H1 (cell line): ENCODE measurements at regions not wholly inside any gene's neighbourhood (a gene's known extent, or its start where the extent isn't known, plus 50 kb on each side); places are given as distances from the start of the nearest gene placed in this dataset.

Experiments used
- CTCF ChIA-PET: fragments of 300-600 bp; sonication (Branson Sonifier 250); formaldehyde crosslinking; loops from one replicate; lab custom pipeline; 2021; ENCODE audit not compliant: partially characterized antibody; lab: Charles Lee
- POLR2A ChIA-PET: fragments of 300-600 bp; sonication (Branson Sonifier 250); formaldehyde crosslinking; loops from one replicate; lab custom pipeline; 2021; ENCODE audit warnings: inconsistent platforms; ENCODE audit not compliant: partially characterized antibody; lab: Charles Lee
- DNase-seq, 2 experiments: peaks; one replicate each; pipeline versions ENCODE4 v3.0.0 to v3.0.0-alpha.2; 2010 to 2022; ENCODE audit warnings: low spot score in 2 of 2, low read depth in 1 of 2, mixed read lengths in 1 of 2
- FAIRE-seq: peaks from 2 replicates; lab custom pipeline; 2011; peaks lifted over from hg19 to GRCh38; lab: Jason Lieb, UNC
- H2AFZ ChIP-seq: 2 replicates; pipeline ENCODE4 v1.8.1; 2012; ENCODE audit warnings: low read length, inconsistent platforms
- H2AK5ac ChIP-seq: 2 replicates; pipeline ENCODE4 v1.6.1; 2013; ENCODE audit warnings: low read depth, low read length
- H2BK120ac ChIP-seq: replicated peaks from 2 replicates; pipeline ENCODE3; 2013; ENCODE audit warnings: low read depth, low read length, inconsistent platforms
- H2BK12ac ChIP-seq: 2 replicates; pipeline ENCODE4 v1.6.1; 2013; ENCODE audit warnings: low read depth, low read length
- H2BK15ac ChIP-seq: 2 replicates; pipeline ENCODE4 v1.6.1; 2013; ENCODE audit warnings: low read length
- H2BK20ac ChIP-seq: 2 replicates; pipeline ENCODE4 v1.6.1; 2013; ENCODE audit warnings: low read length
- H2BK5ac ChIP-seq: 2 replicates; pipeline ENCODE4 v1.6.1; 2013; ENCODE audit warnings: low read depth, low read length
- H3K14ac ChIP-seq: 2 replicates; pipeline ENCODE4 v1.6.1; 2013; ENCODE audit warnings: inconsistent platforms; ENCODE audit not compliant: insufficient read length
- H3K18ac ChIP-seq: 2 replicates; pipeline ENCODE4 v1.6.1; 2013; ENCODE audit warnings: low read length; ENCODE audit errors: extremely low read depth
- H3K23ac ChIP-seq: 2 replicates; pipeline ENCODE4 v1.6.1; 2013; ENCODE audit warnings: inconsistent platforms; ENCODE audit not compliant: insufficient read length
- H3K23me2 ChIP-seq: 2 replicates; pipeline ENCODE4 v1.6.1; 2013; ENCODE audit warnings: low read depth, low read length
- H3K27ac ChIP-seq: 2 replicates; pipeline ENCODE4 v1.6.1; 2011; ENCODE audit warnings: low read depth, low read length, inconsistent platforms
- H3K27me3 ChIP-seq, 4 experiments: replicated peaks in 1 of 4; 1 replicate in 1 of 4; 2 replicates in 3 of 4; pipeline versions ENCODE4 v1.6.1 to v1.8.1; 2011 to 2013; ENCODE audit warnings: low read length in 3 of 4, mild to moderate bottlenecking in 3 of 4, inconsistent platforms in 2 of 4, mixed read lengths in 2 of 4, moderate library complexity in 1 of 4; ENCODE audit not compliant: control insufficient read depth in 3 of 4, insufficient read depth in 3 of 4; ENCODE audit errors: extremely low read depth in 1 of 4
- H3K36me3 ChIP-seq, 4 experiments: 2 replicates each; pipeline versions ENCODE4 v1.6.1 to v1.8.1; 2011 to 2013; ENCODE audit warnings: mild to moderate bottlenecking in 4 of 4, low read length in 3 of 4, moderate library complexity in 2 of 4, control low read depth in 1 of 4, inconsistent platforms in 1 of 4; ENCODE audit not compliant: insufficient read depth in 4 of 4, control insufficient read depth in 2 of 4
- H3K4ac ChIP-seq: replicated peaks from 2 replicates; pipeline ENCODE3; 2013; ENCODE audit warnings: low read length, low read depth, mixed read lengths, inconsistent platforms; ENCODE audit not compliant: insufficient read length
- H3K4me1 ChIP-seq, 4 experiments: replicated peaks in 1 of 4; 1 replicate in 1 of 4; 2 replicates in 3 of 4; pipeline versions ENCODE4 v1.6.1 to v1.8.1; 2011 to 2013; ENCODE audit warnings: low read length in 3 of 4, inconsistent platforms in 2 of 4, mixed read lengths in 1 of 4; ENCODE audit not compliant: insufficient read depth in 4 of 4, control insufficient read depth in 3 of 4
- H3K4me2 ChIP-seq, 2 experiments: 2 replicates each; pipeline versions ENCODE4 v1.6.1 to v1.8.1; 2011 to 2013; ENCODE audit warnings: low read depth in 2 of 2, low read length in 2 of 2, control low read depth in 1 of 2, inconsistent platforms in 1 of 2, mild to moderate bottlenecking in 1 of 2; ENCODE audit not compliant: insufficient read depth in 1 of 2
- H3K4me3 ChIP-seq, 4 experiments: fragments of 200-600, 300-600 bp in 1 of 4; sonication (generic), shearing (Covaris generic), sonication (Bioruptor Twin) in 1 of 4; 2 replicates each; pipeline versions ENCODE4 v1.5.1 to v1.8.1; 2011 to 2016; ENCODE audit warnings: low read length in 4 of 4, low read depth in 3 of 4, control low read depth in 2 of 4, inconsistent platforms in 2 of 4, mild to moderate bottlenecking in 2 of 4, mixed read lengths in 1 of 4, moderate library complexity in 1 of 4; ENCODE audit not compliant: insufficient read depth in 2 of 4; ENCODE audit errors: extremely low read depth in 1 of 4
- H3K56ac ChIP-seq: replicated peaks from 2 replicates; pipeline ENCODE3; 2013; ENCODE audit warnings: low read depth, mild to moderate bottlenecking, mixed read lengths, low read length, inconsistent platforms; ENCODE audit not compliant: insufficient read length
- H3K79me1 ChIP-seq: 2 replicates; pipeline ENCODE4 v1.6.1; 2013; ENCODE audit warnings: low read depth, low read length, control low read depth
- H3K79me2 ChIP-seq, 2 experiments: 2 replicates each; pipeline versions ENCODE4 v1.6.1 to v1.8.1; 2012 to 2013; ENCODE audit warnings: low read length in 2 of 2, mild to moderate bottlenecking in 2 of 2, inconsistent platforms in 1 of 2; ENCODE audit not compliant: insufficient read depth in 2 of 2, control insufficient read depth in 1 of 2
- H3K9ac ChIP-seq, 4 experiments: replicated peaks in 1 of 4; 1 replicate in 1 of 4; 2 replicates in 3 of 4; pipeline versions ENCODE4 v1.6.1 to v1.8.1; 2011 to 2013; ENCODE audit warnings: low read depth in 3 of 4, low read length in 3 of 4, control low read depth in 2 of 4, mild to moderate bottlenecking in 2 of 4, moderate library complexity in 2 of 4, inconsistent platforms in 1 of 4; ENCODE audit errors: extremely low read depth in 1 of 4
- H3K9me3 ChIP-seq, 2 experiments: 2 replicates each; pipeline versions ENCODE4 v1.6.1 to v1.8.1; 2012 to 2013; ENCODE audit warnings: mild to moderate bottlenecking in 2 of 2, moderate library complexity in 2 of 2, control low read depth in 1 of 2, inconsistent platforms in 1 of 2, low read depth in 1 of 2, low read length in 1 of 2, mixed read lengths in 1 of 2; ENCODE audit not compliant: insufficient read depth in 2 of 2
- H4K20me1 ChIP-seq, 2 experiments: replicated peaks in 1 of 2; 2 replicates each; pipeline versions ENCODE3 to v1.8.1; 2011 to 2013; ENCODE audit warnings: inconsistent platforms in 2 of 2, low read length in 2 of 2, mild to moderate bottlenecking in 1 of 2; ENCODE audit not compliant: insufficient read depth in 2 of 2, control insufficient read depth in 1 of 2
- H4K5ac ChIP-seq: 2 replicates; pipeline ENCODE4 v1.6.1; 2013; ENCODE audit warnings: low read length, low read depth, mixed read lengths, inconsistent platforms; ENCODE audit not compliant: insufficient read length
- H4K8ac ChIP-seq: 2 replicates; pipeline ENCODE4 v1.8.0; 2013; ENCODE audit warnings: mild to moderate bottlenecking, moderate library complexity, low read length, inconsistent platforms; ENCODE audit not compliant: insufficient read depth; ENCODE audit errors: extremely low read depth
- H4K91ac ChIP-seq: replicated peaks from 2 replicates; pipeline ENCODE3; 2013; ENCODE audit warnings: low read length, mixed read lengths, inconsistent platforms; ENCODE audit not compliant: insufficient read length
- KDM1A ChIP-seq: fragments of 200-600, 300-600 bp; sonication (generic); IDR thresholded peaks from 2 replicates; pipeline ENCODE4 v1.7.1; 2016; ENCODE audit warnings: mild to moderate bottlenecking, low read length, borderline replicate concordance
- NANOG ChIP-seq: IDR thresholded peaks from 2 replicates; pipeline ENCODE4 v1.6.1; 2011; ENCODE audit warnings: low read length, low read depth, mild to moderate bottlenecking, inconsistent platforms; ENCODE audit not compliant: insufficient read depth, poor library complexity, severe bottlenecking
- POLR2A ChIP-seq, 2 experiments: IDR thresholded peaks; 1 replicate in 1 of 2; 2 replicates in 1 of 2; pipeline ENCODE4 v1.6.1; 2011; ENCODE audit warnings: low read depth in 2 of 2, low read length in 2 of 2, mild to moderate bottlenecking in 2 of 2; ENCODE audit errors: control extremely low read depth in 1 of 2
- RFX5 ChIP-seq: IDR thresholded peaks from 2 replicates; pipeline ENCODE4 v1.6.1; 2011; ENCODE audit warnings: low read depth, low read length, improper control_type of control experiment, borderline replicate concordance
- SIN3A ChIP-seq, 2 experiments: IDR thresholded peaks in 1 of 2; conservative IDR thresholded peaks in 1 of 2; 2 replicates each; pipeline ENCODE4 v1.6.1; 2011 to 2012; ENCODE audit warnings: low read length in 2 of 2, improper control_type of control experiment in 1 of 2, low read depth in 1 of 2, mild to moderate bottlenecking in 1 of 2
- YY1 ChIP-seq: IDR thresholded peaks from 2 replicates; pipeline ENCODE4 v1.6.1; 2011; ENCODE audit warnings: low read depth, mild to moderate bottlenecking, low read length
- WGBS, 2 experiments: shearing (Covaris generic) in 1 of 2; methylation state at CpG; one replicate each; pipeline versions ENCODE4 v1.1.6 to v1.1.7; 2013 to 2015; ENCODE audit warnings: low lambda C conversion rate in 2 of 2, mixed read lengths in 2 of 2, inconsistent platforms in 1 of 2, low coverage in 1 of 2, missing lambda C conversion rate in 1 of 2; ENCODE audit not compliant: insufficient replicate concordance in 2 of 2, insufficient coverage in 1 of 2, insufficient read length in 1 of 2; ENCODE audit errors: extremely low coverage in 1 of 2, missing lambda C conversion rate in 1 of 2; 5-methylcytosine and 5-hydroxymethylcytosine counted together

DNA sequence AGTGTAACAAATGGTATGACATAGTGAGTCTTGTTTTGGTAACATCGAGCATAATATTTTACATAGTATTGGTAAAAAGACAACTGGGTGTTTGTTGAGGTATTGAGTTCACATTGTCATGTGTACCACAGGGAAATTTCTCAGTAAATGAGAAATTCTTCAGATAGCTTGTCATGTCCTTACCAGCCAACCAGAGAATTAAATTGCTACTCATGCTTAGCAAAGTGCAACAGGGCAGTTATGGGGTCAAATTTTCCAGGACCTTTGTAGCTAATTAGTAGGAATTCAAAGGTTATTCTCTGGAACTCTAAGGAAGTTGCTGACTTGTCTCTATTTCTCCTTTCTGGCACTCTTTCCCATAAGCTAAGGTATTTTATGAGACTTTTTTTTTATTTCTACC, 595.7 kb downstream of the EFNA5 start:
- no peak overlapping the region for H3K27ac ChIP-seq
- H3K18ac ChIP-seq: no peak overlapping the region
- no peaks in the 10 kb centered on the region for H3K4me1 ChIP-seq
- H4K20me1 ChIP-seq: no peaks in the 10 kb centered on the region
- no peaks in the 10 kb centered on the region; the same call in 1 of the 2 replicates for H3K23me2 ChIP-seq
- H3K4me3 ChIP-seq: no peak overlapping the region
- H3K9me3 ChIP-seq: peaks cover 0 to 7% of the 10 kb centered on the region in 2 experiments; a peak in 2 of 4 replicates
- H4K91ac ChIP-seq: no peak overlapping the region
- ChIA-PET CTCF (interaction anchor here (0.7 kb wide), 1 partner anchor 49 kb away, joined by 3 read pairs; no protein-coding TSS in a partner anchor), POLR2A (no interaction called here)
- no peak overlapping the region for H2BK5ac ChIP-seq
- no peak overlapping the region for H4K8ac ChIP-seq
- H3K23ac ChIP-seq: no peak overlapping the region
- H2BK12ac ChIP-seq: no peak overlapping the region
- no peak overlapping the region for H3K14ac ChIP-seq
- no peak overlapping the region for H3K9ac ChIP-seq
- no peaks in the 10 kb centered on the region for H3K79me1 ChIP-seq
- no peak overlapping the region for H2BK120ac ChIP-seq
- whole genome bisulfite sequencing, 2 experiments: 96% methylated on average over 1 of the region's 1 CpG; no CpG with 5 or more reads in 1 of the 2 experiments
- no peak for DNase-seq
- H4K5ac ChIP-seq: no peak overlapping the region
- H3K4ac ChIP-seq: no peak overlapping the region
- no peak overlapping the region for H3K4me2 ChIP-seq
- no peak overlapping the region for H2AFZ ChIP-seq
- no peak overlapping the region for H2BK15ac ChIP-seq
- no peaks in the 10 kb centered on the region for H3K36me3 ChIP-seq
- TF ChIP-seq NANOG: no peak
- TF ChIP-seq RFX5: no peak
- TF ChIP-seq YY1: no peak
- no peak for TF ChIP-seq POLR2A (IDR thresholded peaks at IDR 0.05; ENCODE audit: control extremely low read depth in 1 of 2, low read depth in 2 of 2, low read length in 2 of 2)
- TF ChIP-seq KDM1A: no peak
- no peak for TF ChIP-seq SIN3A (conservative IDR thresholded peaks at IDR 0.05 in 1 of 2, IDR thresholded peaks at IDR 0.05 in 1 of 2; ENCODE audit: low read depth in 1 of 2, low read length in 2 of 2)
- no peak overlapping the region for H2AK5ac ChIP-seq
- no peak for FAIRE-seq
- H2BK20ac ChIP-seq: no peak overlapping the region
- no peaks in the 10 kb centered on the region for H3K27me3 ChIP-seq
- H3K56ac ChIP-seq: no peak overlapping the region
- no peaks in the 10 kb centered on the region for H3K79me2 ChIP-seq
